Embryonic facial prominence (tissue), 1 donor: ENCODE measurements at regions not wholly inside any gene's neighbourhood (a gene's known extent, or its start where the extent isn't known, plus 50 kb on each side); places are given as distances from the start of the nearest gene placed in this dataset.
"Not testable (repeated sequence)": the region's sequence is repeated elsewhere in the genome, so short reads cannot be mapped to it uniquely, and the experiment has no call there.

Experiments used
- DNase-seq: peaks from one replicate; pipeline ENCODE4 v3.0.0-alpha.2; 2016; ENCODE audit errors: extremely low spot score

- no peak for DNase-seq
Observed at GRCh38 chr3:190988102-190988501, 125.6 kb upstream of the GMNC start.

- no peak for DNase-seq
Observed at GRCh38 chr3:190984502-190985244, 122.2 kb upstream of the GMNC start.

GRCh38 chr3:190983875-190984274, 121.4 kb upstream of the GMNC start:
- DNase-seq: no peak

- DNase-seq: no peak
Observed at GRCh38 chr3:190973771-190974170, 111.3 kb upstream of the GMNC start.

- DNase-seq: no peak
Observed at GRCh38 chr3:190972840-190973270, 110.4 kb upstream of the GMNC start.

- no peak for DNase-seq
Observed at GRCh38 chr3:190972196-190972595, 109.7 kb upstream of the GMNC start.

- no peak for DNase-seq
Observed at GRCh38 chr3:190970560-190970959, 108.1 kb upstream of the GMNC start.

GRCh38 chr3:190968616-190969015, 106.1 kb upstream of the GMNC start:
- DNase-seq: no peak

GRCh38 chr3:190964931-190965330, 102.4 kb upstream of the GMNC start:
- not testable (repeated sequence) for DNase-seq

GRCh38 chr3:190959077-190959476, 96.6 kb upstream of the GMNC start:
- DNase-seq: no peak

GRCh38 chr3:190941694-190942260, 79.3 kb upstream of the GMNC start:
- DNase-seq: no peak

- DNase-seq: not testable (repeated sequence)
Observed at GRCh38 chr3:190934616-190935015, 72.1 kb upstream of the GMNC start.

- DNase-seq: no peak
Observed at GRCh38 chr3:190926619-190927018, 64.1 kb upstream of the GMNC start.

- DNase-seq: no peak
Observed at GRCh38 chr3:190912736-190913135, 50.2 kb upstream of the GMNC start.
